Activated T-cell treated with anti-CD3 and anti-CD28 coated beads for 1 hour (primary cell): ENCODE measurements at regions not wholly inside any gene's neighbourhood (a gene's known extent, or its start where the extent isn't known, plus 50 kb on each side); places are given as distances from the start of the nearest gene placed in this dataset.
"Not testable (repeated sequence)": the region's sequence is repeated elsewhere in the genome, so short reads cannot be mapped to it uniquely, and the experiment has no call there.

Experiments
- DNase-seq: peaks from one replicate; pipeline ENCODE4 v3.0.0-alpha.2; 2020; ENCODE audit warnings: low read depth

- no peak for DNase-seq
Observed at GRCh38 chr6:130557481-130558112, 191.8 kb downstream of the TMEM200A start.

DNA sequence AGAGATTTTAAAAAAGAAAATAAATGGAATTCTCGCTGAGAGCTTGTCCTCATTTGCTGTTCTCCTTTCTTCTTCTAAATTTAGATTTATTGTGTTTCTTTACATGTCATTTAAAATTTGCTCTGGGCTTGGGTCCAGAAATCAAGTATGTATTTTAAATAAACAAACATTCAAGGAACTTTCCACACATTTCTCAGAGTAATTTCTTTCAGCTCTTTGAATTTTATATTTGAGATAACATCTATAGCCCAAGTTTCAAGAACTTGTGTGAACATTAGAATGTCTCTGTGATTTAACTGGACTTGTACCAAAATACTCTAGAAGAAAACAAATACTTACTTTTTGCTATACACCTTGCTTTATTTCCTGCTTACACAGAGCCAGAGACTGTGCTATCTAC lies 192.3 kb downstream of the TMEM200A start:
- DNase-seq: no peak

GRCh38 chr6:130559166-130559565 lies 193.3 kb downstream of the TMEM200A start:
- DNase-seq: no peak

DNA sequence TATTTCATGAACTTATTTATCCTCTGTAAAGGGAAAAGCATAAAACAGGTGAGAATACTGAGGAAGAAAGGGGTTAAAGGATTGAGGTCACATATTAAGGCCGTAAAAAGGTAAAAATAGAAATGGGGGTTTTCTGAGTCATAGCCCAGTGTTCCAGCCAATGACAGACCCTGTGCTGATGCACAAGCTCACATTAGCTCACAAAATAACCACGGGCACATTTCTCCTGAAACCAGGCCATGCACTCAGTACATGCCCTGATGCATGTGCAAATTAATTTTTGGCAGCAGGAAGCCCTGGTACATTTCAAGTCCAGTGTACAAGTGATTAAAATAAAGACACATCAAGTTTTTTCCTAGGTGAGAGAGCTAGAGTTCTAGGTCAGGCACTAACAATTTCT lies 194.4 kb downstream of the TMEM200A start:
- no peak for DNase-seq

DNA sequence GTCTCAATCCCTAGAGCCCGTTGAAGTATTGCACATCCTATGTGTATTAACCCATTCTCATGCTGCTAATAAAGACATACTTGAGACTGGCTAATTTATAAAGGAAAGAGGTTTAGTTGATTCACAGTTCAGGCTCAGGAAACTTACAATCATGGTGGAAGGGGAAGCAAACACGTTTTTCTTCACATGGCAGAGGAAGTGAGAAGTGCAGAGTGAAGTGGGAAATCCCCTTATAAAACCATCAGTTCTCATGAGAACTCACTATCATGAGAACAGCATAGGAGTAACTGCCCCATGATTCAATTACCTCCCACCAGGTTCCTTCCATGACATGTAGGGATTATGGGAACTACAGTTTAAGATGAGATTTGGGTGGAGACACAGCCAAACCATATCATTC lies 195.3 kb downstream of the TMEM200A start:
- not testable (repeated sequence) for DNase-seq

DNA sequence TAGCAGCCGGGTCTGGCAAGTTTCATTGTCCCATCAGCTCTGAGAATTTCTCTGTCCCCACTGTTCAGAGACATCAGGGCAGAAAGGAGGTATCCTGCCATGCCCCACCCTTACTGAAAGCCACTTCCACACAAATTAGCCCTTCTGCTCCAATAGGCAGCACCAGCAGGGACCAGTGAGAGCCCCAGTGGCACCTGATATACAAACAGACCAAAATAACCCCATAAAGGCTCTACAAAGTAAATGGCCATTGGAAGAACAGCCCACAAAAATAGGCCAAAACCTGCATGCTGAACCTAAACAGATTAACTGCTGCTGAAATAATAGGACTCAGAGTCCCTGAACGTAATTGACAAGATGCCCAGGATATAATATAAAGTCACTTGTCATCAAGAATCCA lies 199.9 kb downstream of the TMEM200A start:
- no peak for DNase-seq

GRCh38 chr6:130574146-130574545 lies 208.3 kb downstream of the TMEM200A start:
- no peak for DNase-seq

DNA sequence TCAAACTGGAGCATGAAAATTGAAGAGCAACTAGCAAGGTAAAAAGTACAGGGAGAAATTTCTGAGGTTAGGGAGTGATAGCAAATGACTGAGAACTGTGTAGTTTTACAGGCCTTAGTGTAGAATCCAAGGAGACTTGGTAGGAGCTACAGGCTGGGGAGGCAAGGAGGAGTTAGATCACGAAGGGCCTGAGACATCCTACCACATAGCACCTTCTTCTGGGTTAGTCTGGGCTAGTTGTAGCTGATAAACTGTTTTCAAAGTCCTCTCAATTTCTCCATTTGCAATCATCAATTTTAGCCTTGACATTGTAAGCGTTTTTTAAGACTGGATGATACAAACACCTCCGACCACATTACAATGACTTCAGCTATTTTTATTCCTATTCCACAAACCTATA lies 209.7 kb downstream of the TMEM200A start:
- DNase-seq: no peak

DNA sequence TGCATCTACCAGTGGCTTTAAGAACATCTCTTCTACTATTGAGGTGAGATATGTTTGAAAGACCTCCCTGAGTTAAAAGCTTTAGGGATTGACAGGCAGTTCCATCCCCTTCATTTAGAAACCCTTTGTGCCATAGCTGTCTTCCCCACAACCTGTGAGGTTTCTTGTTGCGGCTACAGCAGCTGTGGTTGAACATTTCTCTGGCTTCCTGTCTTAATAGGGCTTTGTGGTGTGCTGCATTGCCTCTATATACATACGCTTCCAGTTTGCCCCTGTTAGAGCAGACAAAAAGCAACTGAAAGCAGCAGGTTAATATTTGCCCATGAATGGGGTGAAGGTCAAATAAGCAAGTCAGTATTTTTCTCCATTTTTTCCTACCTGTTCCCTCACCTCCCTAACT lies 210.2 kb downstream of the TMEM200A start:
- peak; percentile 8 for DNase-seq

- DNase-seq: no peak
Observed at GRCh38 chr6:130577178-130577919, 211.5 kb downstream of the TMEM200A start.

DNA sequence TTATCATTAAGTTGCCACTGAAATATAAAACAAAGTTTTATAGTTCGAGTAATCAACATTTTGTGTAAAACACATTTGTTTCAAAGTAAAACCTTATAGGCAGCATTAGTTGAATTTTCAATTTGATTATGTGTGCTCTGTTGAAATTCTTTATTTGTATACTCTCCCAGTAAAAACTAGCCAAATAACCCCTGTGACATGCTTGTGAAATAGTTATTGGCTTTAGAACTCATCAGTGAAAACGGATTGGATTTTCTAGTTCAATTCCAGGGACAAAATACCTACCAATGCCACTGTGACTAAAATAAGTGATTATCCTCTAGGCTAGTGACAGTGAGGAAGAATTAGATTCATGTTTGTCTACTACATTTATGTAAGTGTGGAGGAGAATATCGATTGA lies 212.9 kb downstream of the TMEM200A start:
- DNase-seq: no peak

DNA sequence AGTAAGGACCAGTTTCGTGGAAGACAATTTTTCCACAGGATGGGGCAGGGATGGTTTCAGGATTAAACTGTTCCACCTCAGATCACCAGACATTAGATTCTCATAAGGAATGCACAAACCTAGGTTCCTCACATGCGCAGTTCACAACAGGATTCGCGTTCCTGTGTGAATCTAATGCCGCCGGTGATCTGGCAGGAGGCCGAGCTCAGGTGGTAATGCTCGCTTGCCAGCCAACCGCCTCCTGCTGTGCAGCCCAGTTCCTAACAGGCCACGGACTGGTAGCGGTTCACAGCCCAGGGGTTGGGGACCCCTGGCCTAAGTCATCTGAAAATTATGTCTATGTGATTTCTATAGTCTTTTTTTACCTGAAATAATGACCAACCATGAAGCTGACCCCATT lies 217.5 kb downstream of the TMEM200A start:
- DNase-seq: no peak

DNA sequence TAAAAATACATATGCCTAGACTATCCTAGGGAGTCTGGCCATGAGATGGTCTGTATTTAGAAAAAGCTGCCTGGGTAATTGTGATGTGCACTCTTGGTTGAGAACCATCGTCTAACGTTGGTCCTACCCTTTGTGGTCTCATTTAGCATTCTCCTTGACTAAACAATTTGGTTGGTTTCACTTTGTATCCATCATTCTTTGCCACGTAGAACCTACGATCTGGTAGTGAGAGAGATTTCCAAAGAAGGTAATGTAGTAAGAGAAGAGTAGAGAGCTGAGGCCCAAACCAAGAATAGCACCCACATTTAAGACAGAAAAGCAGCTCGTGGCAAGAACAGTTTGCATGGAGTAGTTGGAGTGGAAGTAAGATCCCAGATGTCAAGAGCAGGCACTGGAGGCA lies 219.8 kb downstream of the TMEM200A start:
- DNase-seq: no peak

GRCh38 chr6:130587778-130588520 lies 222.1 kb downstream of the TMEM200A start:
- no peak for DNase-seq

GRCh38 chr6:130593200-130593599 lies 227.4 kb downstream of the TMEM200A start:
- DNase-seq: no peak

- DNase-seq: no peak
Observed at GRCh38 chr6:130593948-130594347, 228.1 kb downstream of the TMEM200A start.

DNA sequence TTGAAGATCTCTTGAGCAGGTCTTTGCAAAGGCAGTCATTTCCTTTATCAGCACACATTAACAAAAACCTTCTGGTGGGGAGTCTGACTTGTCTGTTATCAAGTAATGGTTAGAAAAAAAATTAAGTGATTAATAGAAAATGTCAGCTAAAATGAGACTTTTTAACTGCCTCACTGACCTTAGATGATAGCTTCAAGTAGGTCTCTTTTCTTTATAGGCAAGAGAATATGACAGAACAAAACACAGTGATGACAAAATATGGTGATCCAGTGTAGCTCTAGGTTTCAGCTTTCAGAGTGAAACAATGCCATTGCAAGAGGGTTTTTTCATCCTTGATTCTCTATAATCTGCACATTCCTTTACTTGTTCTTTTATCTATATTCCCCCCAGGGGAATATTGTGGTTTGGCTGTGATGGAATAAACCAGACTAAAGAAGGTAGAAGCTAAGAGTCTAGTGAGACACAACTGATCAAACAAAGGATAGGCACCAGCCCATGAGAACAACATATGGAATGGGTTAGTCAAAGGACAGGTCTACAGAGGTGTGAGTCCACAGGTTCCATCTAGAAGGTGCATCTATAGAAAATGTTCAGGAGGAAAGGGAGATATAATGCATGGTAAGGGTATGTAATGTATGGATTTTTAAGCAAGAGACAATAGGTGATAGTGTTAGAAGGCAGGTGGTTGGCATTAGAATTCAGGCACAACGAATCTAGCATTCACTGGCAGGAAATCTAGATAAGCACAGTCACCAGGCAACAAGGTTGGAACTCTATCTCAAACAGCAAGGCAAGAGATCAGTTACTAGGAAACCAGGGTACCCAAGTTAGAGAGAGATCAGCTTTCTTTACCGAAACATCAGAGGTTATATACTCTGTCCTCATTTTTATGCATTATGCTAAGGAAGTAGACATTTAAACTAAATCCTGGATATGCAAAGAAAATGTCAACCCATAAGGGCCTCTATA lies 228.9 kb upstream of the SMLR1 start:
- no peak for DNase-seq

- DNase-seq: no peak
Observed at GRCh38 chr6:130600880-130601341, 226.3 kb upstream of the SMLR1 start.

GRCh38 chr6:130602151-130602770 lies 224.9 kb upstream of the SMLR1 start:
- no peak for DNase-seq

- no peak for DNase-seq
Observed at GRCh38 chr6:130603391-130603790, 223.8 kb upstream of the SMLR1 start.

- no peak for DNase-seq
Observed at GRCh38 chr6:130604841-130605399, 222.3 kb upstream of the SMLR1 start.
